Upper lobe of left lung (tissue), 4 donors: ENCODE measurements at regions not wholly inside any gene's neighbourhood (a gene's known extent, or its start where the extent isn't known, plus 50 kb on each side); places are given as distances from the start of the nearest gene placed in this dataset.

Experiments
- CTCF ChIP-seq, 6 experiments: fragments of 450-650 bp in 4 of 6; fragments of 200-600 bp in 2 of 6; sonication (generic) in 2 of 6; IDR thresholded peaks; one replicate each; pipeline ENCODE4 v1.5.1; 2016 to 2019; ENCODE audit warnings: antibody characterized with exemption in 6 of 6
- POLR2A ChIP-seq, 4 donors: fragments of 450-650 bp; IDR thresholded peaks; one replicate each; pipeline ENCODE4 v1.5.1; 2016 to 2017; ENCODE audit warnings: antibody characterized with exemption in 4 of 4, mild to moderate bottlenecking in 2 of 4
- POLR2AphosphoS5 ChIP-seq, 2 donors: sonication (generic); formaldehyde crosslinking; IDR thresholded peaks; one replicate each; pipeline ENCODE4 v1.5.1; 2017; ENCODE audit warnings: antibody characterized with exemption in 2 of 2

DNA sequence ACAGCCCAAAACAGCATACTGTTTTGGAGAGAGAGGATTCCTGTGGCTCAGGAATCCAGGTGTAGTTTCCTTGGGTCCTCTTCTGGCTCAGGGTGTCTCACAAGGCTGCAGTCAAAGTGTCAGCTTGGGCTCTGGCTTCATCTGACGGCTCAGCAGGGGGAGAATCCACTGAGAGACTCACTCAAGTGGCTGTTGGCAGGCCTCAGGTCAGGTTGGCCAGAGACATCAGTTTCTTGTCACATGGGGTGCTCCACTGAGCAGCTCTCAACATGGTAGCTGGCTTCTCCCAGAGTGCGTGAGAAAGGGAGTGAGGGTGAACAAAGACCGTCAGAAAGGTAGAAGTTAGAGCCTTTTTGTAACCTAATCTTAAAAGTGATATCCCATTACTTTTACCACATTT, 168.4 kb downstream of the SOCS6 start:
- TF ChIP-seq CTCF (IDR thresholded peaks at IDR 0.05) = no peak
- TF ChIP-seq POLR2A (IDR thresholded peaks at IDR 0.05) = no peak
- no peak for TF ChIP-seq POLR2AphosphoS5 (IDR thresholded peaks at IDR 0.05)
